MM.1S (cell line): ENCODE measurements at regions not wholly inside any gene's neighbourhood (a gene's known extent, or its start where the extent isn't known, plus 50 kb on each side); places are given as distances from the start of the nearest gene placed in this dataset.
"Not testable (repeated sequence)": the region's sequence is repeated elsewhere in the genome, so short reads cannot be mapped to it uniquely, and the experiment has no call there.

Source experiments
- DNase-seq: peaks from one replicate; pipeline ENCODE4 v3.0.0-alpha.2; 2015
- H2AFZ ChIP-seq: fragments of 300-600 bp; sonication (generic); 2 replicates; pipeline ENCODE4 v1.6.0; 2016; ENCODE audit warnings: antibody characterized with exemption, low read length
- H3F3A ChIP-seq: fragments of 300-600 bp; sonication (generic); 2 replicates; pipeline ENCODE4 v1.6.1; 2016; ENCODE audit warnings: mild to moderate bottlenecking, antibody characterized with exemption, low read length, moderate library complexity, mixed read lengths; ENCODE audit not compliant: insufficient read depth
- H3K27ac ChIP-seq: fragments of 300-600 bp; sonication (generic); 2 replicates; pipeline ENCODE4 v1.5.1; 2016; ENCODE audit warnings: mild to moderate bottlenecking, low read length
- H3K27me3 ChIP-seq: fragments of 300-600 bp; sonication (generic); replicated peaks from 2 replicates; pipeline ENCODE4 v1.6.0; 2016; ENCODE audit warnings: low read length; ENCODE audit not compliant: insufficient read depth
- H3K36me3 ChIP-seq: fragments of 300-600 bp; sonication (generic); replicated peaks from 2 replicates; pipeline ENCODE4 v1.6.1; 2016; ENCODE audit warnings: mild to moderate bottlenecking, low read length, mixed read lengths; ENCODE audit not compliant: insufficient read depth
- H3K4me1 ChIP-seq: fragments of 300-600 bp; sonication (generic); 2 replicates; pipeline ENCODE4 v1.6.1; 2016; ENCODE audit warnings: low read length, mixed read lengths
- H3K4me2 ChIP-seq: fragments of 300-600 bp; sonication (generic); 2 replicates; pipeline ENCODE4 v1.6.0; 2016; ENCODE audit warnings: low read depth, low read length
- H3K4me3 ChIP-seq: fragments of 300-600 bp; sonication (generic); 2 replicates; pipeline ENCODE4 v1.5.1; 2016; ENCODE audit warnings: low read length, mixed read lengths
- H3K79me2 ChIP-seq: fragments of 300-600 bp; sonication (generic); 2 replicates; pipeline ENCODE4 v1.6.1; 2016; ENCODE audit warnings: mixed run types, low read length, mixed read lengths
- H3K9ac ChIP-seq: fragments of 300-600 bp; sonication (generic); 2 replicates; pipeline ENCODE4 v1.6.1; 2016; ENCODE audit warnings: low read length, mixed read lengths
- H3K9me2 ChIP-seq: fragments of 300-600 bp; sonication (generic); replicated peaks from 2 replicates; pipeline ENCODE4 v1.6.1; 2016; ENCODE audit warnings: mild to moderate bottlenecking, low read length, mixed read lengths; ENCODE audit not compliant: insufficient read depth
- H3K9me3 ChIP-seq: fragments of 300-600 bp; sonication (generic); replicated peaks from 2 replicates; pipeline ENCODE4 v1.6.1; 2016; ENCODE audit warnings: mild to moderate bottlenecking, low read length, mixed read lengths; ENCODE audit not compliant: insufficient read depth
- H4K20me1 ChIP-seq: fragments of 300-600 bp; sonication (generic); 2 replicates; pipeline ENCODE4 v1.6.1; 2016; ENCODE audit warnings: mild to moderate bottlenecking, low read length, moderate library complexity, mixed read lengths; ENCODE audit not compliant: insufficient read depth
- CTCF ChIP-seq: fragments of 300-600 bp; sonication (generic); IDR thresholded peaks from 2 replicates; pipeline ENCODE4 v1.5.1; 2016; ENCODE audit warnings: antibody characterized with exemption, low read length, mixed read lengths
- EZH2 ChIP-seq: fragments of 300-600 bp; sonication (generic); optimal IDR thresholded peaks from 2 replicates; pipeline ENCODE3; 2017; ENCODE audit warnings: low read depth, mild to moderate bottlenecking, antibody characterized with exemption, low read length, mixed read lengths
- EZH2phosphoT487 ChIP-seq: fragments of 300-600 bp; sonication (generic); IDR thresholded peaks from 2 replicates; pipeline ENCODE4 v1.6.1; 2018; ENCODE audit warnings: antibody characterized with exemption, low read length

- Histone ChIP-seq H3K9me3 (no peaks in the 10 kb centered on the region), H3F3A (no peaks in the 10 kb centered on the region), H3K36me3 (no peaks in the 10 kb centered on the region), H3K79me2 (no peaks in the 10 kb centered on the region), H2AFZ (no peak overlapping the region), H3K4me2 (no peak overlapping the region), H3K27me3 (no peaks in the 10 kb centered on the region), H3K9ac (no peak overlapping the region), H4K20me1 (no peaks in the 10 kb centered on the region), H3K9me2 (no peaks in the 10 kb centered on the region), H3K27ac (no peak overlapping the region), H3K4me3 (no peak overlapping the region), H3K4me1 (no peaks in the 10 kb centered on the region)
- TF ChIP-seq EZH2, result no peak
- TF ChIP-seq EZH2phosphoT487, result no peak
- TF ChIP-seq CTCF, result no peak
- DNase-seq, result no peak
Observed at GRCh38 chr3:193060748-193061546, 143.3 kb upstream of the MB21D2 start.

DNA sequence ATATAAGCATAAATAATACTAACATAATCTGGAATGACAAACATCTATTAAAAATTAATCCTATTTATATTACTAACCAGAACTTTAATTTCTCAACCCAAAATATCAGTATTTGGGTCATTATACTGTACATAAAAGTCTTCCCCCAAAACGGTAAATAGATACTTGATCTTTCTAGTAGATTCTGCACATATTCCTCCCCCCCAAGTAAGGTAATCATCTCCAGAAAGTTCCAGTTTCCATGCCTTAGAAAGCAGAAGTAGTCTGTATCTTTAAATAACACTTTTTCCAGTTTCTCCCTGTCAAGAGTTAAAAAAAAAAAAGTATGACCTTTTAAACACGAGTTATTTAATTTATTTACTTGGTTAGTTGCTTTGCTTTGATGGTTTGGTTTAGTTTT, 150.7 kb upstream of the MB21D2 start:
- Histone ChIP-seq H3K9ac (no peak overlapping the region), H4K20me1 (no peaks in the 10 kb centered on the region), H3K27me3 (no peaks in the 10 kb centered on the region), H3K9me2 (no peaks in the 10 kb centered on the region), H3K27ac (no peak overlapping the region), H3K79me2 (no peaks in the 10 kb centered on the region), H3K9me3 (no peaks in the 10 kb centered on the region), H3F3A (no peaks in the 10 kb centered on the region), H3K4me2 (no peak overlapping the region), H3K4me1 (no peaks in the 10 kb centered on the region), H2AFZ (no peak overlapping the region), H3K36me3 (no peaks in the 10 kb centered on the region), H3K4me3 (no peak overlapping the region)
- DNase-seq, result no peak
- TF ChIP-seq EZH2 (no peak), EZH2phosphoT487 (no peak), CTCF (no peak)

GRCh38 chr3:193069732-193070131, 152.1 kb upstream of the MB21D2 start:
- not testable (repeated sequence) for H4K20me1 ChIP-seq, H3F3A ChIP-seq, H3K4me3 ChIP-seq, H2AFZ ChIP-seq, H3K4me2 ChIP-seq, H3K9me3 ChIP-seq, H3K27ac ChIP-seq, H3K9ac ChIP-seq, H3K36me3 ChIP-seq, H3K79me2 ChIP-seq, H3K9me2 ChIP-seq, H3K27me3 ChIP-seq, H3K4me1 ChIP-seq
- DNase-seq, result peak; percentile 18

- Histone ChIP-seq H3K27ac (no peak overlapping the region), H3K4me2 (no peak overlapping the region), H3K79me2 (no peaks in the 10 kb centered on the region), H3F3A (no peaks in the 10 kb centered on the region), H3K9ac (no peak overlapping the region), H3K36me3 (no peaks in the 10 kb centered on the region), H3K9me2 (no peaks in the 10 kb centered on the region), H3K9me3 (no peaks in the 10 kb centered on the region), H2AFZ (no peak overlapping the region), H4K20me1 (no peaks in the 10 kb centered on the region), H3K4me1 (no peaks in the 10 kb centered on the region), H3K4me3 (no peak overlapping the region), H3K27me3 (no peaks in the 10 kb centered on the region)
- TF ChIP-seq EZH2phosphoT487, result no peak
- no peak for TF ChIP-seq EZH2
- TF ChIP-seq CTCF, result no peak
- DNase-seq, result no peak
Observed at GRCh38 chr3:193078996-193079753, 161.5 kb upstream of the MB21D2 start.
